Ishikawa (cell line): ENCODE measurements at regions not wholly inside any gene's neighbourhood (a gene's known extent, or its start where the extent isn't known, plus 50 kb on each side); places are given as distances from the start of the nearest gene placed in this dataset.

Experiments
- CEBPB ChIP-seq: IDR thresholded peaks from 2 replicates; pipeline ENCODE4 v1.6.1; 2012
- CREB1 ChIP-seq: IDR thresholded peaks from 2 replicates; pipeline ENCODE4 v1.6.1; 2012; ENCODE audit warnings: low read depth
- EGR1 ChIP-seq: IDR thresholded peaks from 2 replicates; pipeline ENCODE4 v1.6.1; 2012
- EP300 ChIP-seq: IDR thresholded peaks from 2 replicates; pipeline ENCODE4 v1.6.1; 2012; ENCODE audit warnings: borderline replicate concordance
- FOXM1 ChIP-seq: IDR thresholded peaks from 2 replicates; pipeline ENCODE4 v1.6.1; 2012; ENCODE audit warnings: low read depth, borderline replicate concordance
- MAX ChIP-seq: IDR thresholded peaks from 2 replicates; pipeline ENCODE4 v1.6.1; 2012
- NFIC ChIP-seq: IDR thresholded peaks from 2 replicates; pipeline ENCODE4 v1.6.1; 2012
- RAD21 ChIP-seq: IDR thresholded peaks from 2 replicates; pipeline ENCODE4 v1.6.1; 2012; ENCODE audit warnings: low read depth
- REST ChIP-seq: IDR thresholded peaks from 2 replicates; pipeline ENCODE4 v1.6.1; 2012; ENCODE audit warnings: low read depth, mild to moderate bottlenecking
- TAF1 ChIP-seq: IDR thresholded peaks from 2 replicates; pipeline ENCODE4 v1.6.1; 2012; ENCODE audit warnings: low read depth, mild to moderate bottlenecking
- TCF12 ChIP-seq: IDR thresholded peaks from 2 replicates; pipeline ENCODE4 v1.6.1; 2012; ENCODE audit warnings: low read depth
- TEAD4 ChIP-seq: IDR thresholded peaks from 2 replicates; pipeline ENCODE4 v1.6.1; 2012
- USF1 ChIP-seq: IDR thresholded peaks from 2 replicates; pipeline ENCODE4 v1.6.1; 2012
- YY1 ChIP-seq: IDR thresholded peaks from 2 replicates; pipeline ENCODE4 v1.6.1; 2012; ENCODE audit warnings: low read depth
- ZBTB7A ChIP-seq: IDR thresholded peaks from 2 replicates; pipeline ENCODE4 v1.6.1; 2012; ENCODE audit warnings: low read depth

- TF ChIP-seq CEBPB (no peak), EP300 (no peak), CREB1 (no peak), FOXM1 (no peak), MAX (no peak), USF1 (no peak), RAD21 (no peak), NFIC (no peak), YY1 (no peak)
Observed at GRCh38 chr10:129253161-129253864, 213.7 kb upstream of the MGMT start.

GRCh38 chr10:129253865-129254179 is 213.2 kb upstream of the MGMT start:
- TF ChIP-seq TCF12 (no peak), FOXM1 (no peak), TEAD4 (no peak)

- TF ChIP-seq NFIC (no peak), ZBTB7A (no peak), FOXM1 (no peak)
Observed at GRCh38 chr10:129258283-129258923, 208.6 kb upstream of the MGMT start.

GRCh38 chr10:129259128-129259815 is 207.8 kb upstream of the MGMT start:
- TF ChIP-seq NFIC (no peak), MAX (no peak), CEBPB (no peak), USF1 (no peak), ZBTB7A (no peak), TAF1 (no peak)

GRCh38 chr10:129272176-129272575 is 194.9 kb upstream of the MGMT start:
- TF ChIP-seq TCF12 (no peak), CREB1 (no peak), REST (no peak)

- TF ChIP-seq ZBTB7A (no peak), USF1 (no peak), EGR1 (no peak), RAD21 (no peak), CEBPB (no peak), FOXM1 (no peak), MAX (no peak), CREB1 (no peak), YY1 (no peak), NFIC (no peak), TCF12 (no peak), TAF1 (no peak), EP300 (no peak), TEAD4 (no peak), REST (no peak)
Observed at GRCh38 chr10:129272866-129273650, 194.0 kb upstream of the MGMT start.
